Gastroesophageal sphincter (tissue), 4 donors: ENCODE measurements at regions not wholly inside any gene's neighbourhood (a gene's known extent, or its start where the extent isn't known, plus 50 kb on each side); places are given as distances from the start of the nearest gene placed in this dataset.

Experiments used
- ATAC-seq: fragments of 150-250 bp; one replicate; pipeline ENCODE4 v1.9.1; 2016; ENCODE audit warnings: mild to moderate bottlenecking, moderate library complexity
- H3K27ac ChIP-seq, 4 donors: fragments of 200-600 bp; sonication (generic) in 3 of 4; 1 replicate in 3 of 4; 2 replicates in 1 of 4; pipeline ENCODE4 v1.5.1; 2016 to 2019
- H3K27me3 ChIP-seq: fragments of 200-600 bp; sonication (generic); one replicate; pipeline ENCODE4 v1.5.1; 2019
- H3K36me3 ChIP-seq, 2 donors: fragments of 200-600 bp; sonication (generic); one replicate each; pipeline ENCODE4 v1.5.1; 2019; ENCODE audit warnings: control low read depth in 1 of 2
- H3K4me1 ChIP-seq, 3 donors: fragments of 200-600 bp; sonication (generic); 1 replicate in 2 of 3; 2 replicates in 1 of 3; pipeline ENCODE4 v1.5.1; 2016 to 2019; ENCODE audit warnings: control low read depth in 2 of 3
- H3K4me3 ChIP-seq, 2 donors: fragments of 200-600 bp; sonication (generic); one replicate each; pipeline ENCODE4 v1.5.1; 2019; ENCODE audit warnings: mild to moderate bottlenecking in 1 of 2, moderate library complexity in 1 of 2
- H3K9me3 ChIP-seq, 3 donors: fragments of 200-600 bp; sonication (generic); one replicate each; pipeline ENCODE4 v1.5.1; 2017 to 2019; ENCODE audit warnings: control low read depth in 2 of 3
- EP300 ChIP-seq: sonication (generic); formaldehyde crosslinking; IDR thresholded peaks from one replicate; pipeline ENCODE4 v1.6.1; 2017; ENCODE audit warnings: antibody characterized with exemption, mild to moderate bottlenecking
- POLR2A ChIP-seq, 2 donors: fragments of 450-650 bp; IDR thresholded peaks; one replicate each; pipeline ENCODE4 v1.6.1; 2017; ENCODE audit warnings: antibody characterized with exemption in 2 of 2, mild to moderate bottlenecking in 2 of 2, moderate library complexity in 1 of 2
- POLR2AphosphoS5 ChIP-seq: sonication (generic); formaldehyde crosslinking; IDR thresholded peaks from one replicate; pipeline ENCODE4 v1.6.1; 2017; ENCODE audit warnings: antibody characterized with exemption
- WGBS, 2 donors: methylation state at CpG; one replicate each; pipeline ENCODE4 v1.1.5; 2018; ENCODE audit warnings: low coverage in 1 of 2; 5-methylcytosine and 5-hydroxymethylcytosine counted together
- TF ChIP-seq, protein P1 (sequence below), 4 experiments: fragments of 200-600 bp in 2 of 4; fragments of 450-650 bp in 2 of 4; sonication (generic) in 1 of 4; IDR thresholded peaks; one replicate each; pipeline ENCODE4 v1.5.1; 2017 to 2019; ENCODE audit warnings: antibody characterized with exemption in 4 of 4, mild to moderate bottlenecking in 2 of 4, moderate library complexity in 2 of 4

DNA sequence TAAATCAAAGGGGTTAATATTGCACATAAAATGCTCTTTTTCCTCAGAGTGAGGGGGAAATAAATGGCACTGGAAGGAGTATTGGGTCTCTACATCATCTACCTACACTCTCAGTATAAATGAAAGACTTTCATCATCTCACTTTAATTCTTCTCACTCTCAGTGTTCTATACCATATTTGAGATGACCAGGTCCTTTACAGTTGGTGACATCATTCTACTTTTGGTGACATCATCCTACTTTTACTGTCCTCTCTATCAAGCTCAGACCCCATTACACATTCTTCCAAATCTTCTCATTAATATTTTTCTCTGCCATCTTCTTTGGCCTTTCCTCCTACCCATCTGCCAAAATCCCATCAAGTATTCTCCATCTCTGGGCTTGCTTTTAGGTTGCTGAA, 74.6 kb upstream of the TMEM106B start:
- no peaks in the 10 kb centered on the region for H3K4me1 ChIP-seq
- no peak for ATAC-seq
- no peak overlapping the region for H3K4me3 ChIP-seq
- no peak overlapping the region for H3K27ac ChIP-seq
- no peak for TF ChIP-seq POLR2A (IDR thresholded peaks at IDR 0.05)
- TF ChIP-seq, protein P1, sequence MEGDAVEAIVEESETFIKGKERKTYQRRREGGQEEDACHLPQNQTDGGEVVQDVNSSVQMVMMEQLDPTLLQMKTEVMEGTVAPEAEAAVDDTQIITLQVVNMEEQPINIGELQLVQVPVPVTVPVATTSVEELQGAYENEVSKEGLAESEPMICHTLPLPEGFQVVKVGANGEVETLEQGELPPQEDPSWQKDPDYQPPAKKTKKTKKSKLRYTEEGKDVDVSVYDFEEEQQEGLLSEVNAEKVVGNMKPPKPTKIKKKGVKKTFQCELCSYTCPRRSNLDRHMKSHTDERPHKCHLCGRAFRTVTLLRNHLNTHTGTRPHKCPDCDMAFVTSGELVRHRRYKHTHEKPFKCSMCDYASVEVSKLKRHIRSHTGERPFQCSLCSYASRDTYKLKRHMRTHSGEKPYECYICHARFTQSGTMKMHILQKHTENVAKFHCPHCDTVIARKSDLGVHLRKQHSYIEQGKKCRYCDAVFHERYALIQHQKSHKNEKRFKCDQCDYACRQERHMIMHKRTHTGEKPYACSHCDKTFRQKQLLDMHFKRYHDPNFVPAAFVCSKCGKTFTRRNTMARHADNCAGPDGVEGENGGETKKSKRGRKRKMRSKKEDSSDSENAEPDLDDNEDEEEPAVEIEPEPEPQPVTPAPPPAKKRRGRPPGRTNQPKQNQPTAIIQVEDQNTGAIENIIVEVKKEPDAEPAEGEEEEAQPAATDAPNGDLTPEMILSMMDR (IDR thresholded peaks at IDR 0.05), result no peak
- TF ChIP-seq POLR2AphosphoS5, result no peak
- no peak for TF ChIP-seq EP300
- no peaks in the 10 kb centered on the region for H3K27me3 ChIP-seq
- H3K36me3 ChIP-seq, result no peaks in the 10 kb centered on the region
- no peaks in the 10 kb centered on the region for H3K9me3 ChIP-seq

DNA sequence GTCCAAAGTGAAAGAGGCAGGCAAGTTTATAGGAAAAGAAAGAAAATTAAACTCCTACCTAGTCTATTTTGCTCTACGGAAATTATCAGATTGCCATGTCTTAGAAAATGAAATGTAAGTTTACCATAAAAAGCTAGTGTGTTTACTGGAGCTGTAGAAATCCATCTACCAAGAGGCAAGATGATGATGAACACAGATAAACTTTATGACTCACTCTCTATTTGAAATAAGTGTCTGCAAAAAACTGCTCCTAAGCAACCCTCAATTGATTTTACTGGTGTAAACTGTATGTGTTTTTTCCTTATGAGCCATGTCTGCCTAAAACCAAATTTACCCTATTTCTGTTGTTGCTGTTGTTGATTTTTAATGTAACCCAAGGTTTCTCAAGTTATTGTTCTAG, 73.8 kb upstream of the TMEM106B start:
- TF ChIP-seq POLR2A (IDR thresholded peaks at IDR 0.05), result no peak
- TF ChIP-seq, protein P1 (IDR thresholded peaks at IDR 0.05), result no peak
- Histone ChIP-seq H3K4me3 (no peak overlapping the region), H3K9me3 (no peaks in the 10 kb centered on the region), H3K36me3 (no peaks in the 10 kb centered on the region), H3K27ac (no peak overlapping the region), H3K4me1 (no peaks in the 10 kb centered on the region), H3K27me3 (no peaks in the 10 kb centered on the region)
- WGBS, 2 donors, result 25 to 67% methylated on average over 1 of the region's 1 CpG
- no peak for ATAC-seq

DNA sequence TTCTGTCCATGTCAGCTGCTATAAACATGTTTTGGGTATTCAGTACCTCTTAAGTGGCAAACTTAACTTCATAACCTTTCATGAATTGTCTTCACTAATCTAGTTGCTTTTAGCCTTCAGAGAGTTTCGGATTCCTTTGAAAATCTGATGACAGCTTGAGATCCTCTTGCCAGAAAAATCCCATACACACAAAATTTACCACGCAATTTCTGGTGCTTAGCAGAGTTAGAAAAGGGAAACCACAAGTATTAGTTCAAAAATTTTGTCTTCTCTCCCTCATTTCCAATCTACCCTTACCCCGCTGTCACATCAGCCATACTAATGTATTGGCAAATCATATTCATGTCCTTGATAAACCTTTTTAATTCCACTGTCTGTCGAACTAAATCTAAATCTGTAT, 72.7 kb upstream of the TMEM106B start:
- WGBS, 2 donors, result 79 to 87% methylated on average over 4 of the region's 4 CpGs
- no peaks in the 10 kb centered on the region for H3K36me3 ChIP-seq
- TF ChIP-seq, protein P1 (IDR thresholded peaks at IDR 0.05), result no peak
- TF ChIP-seq EP300, result no peak
- TF ChIP-seq POLR2AphosphoS5, result no peak
- TF ChIP-seq POLR2A (IDR thresholded peaks at IDR 0.05), result no peak
- no peaks in the 10 kb centered on the region for H3K27me3 ChIP-seq
- no peak for ATAC-seq
- H3K27ac ChIP-seq, result no peak overlapping the region
- no peak overlapping the region for H3K4me3 ChIP-seq
- H3K4me1 ChIP-seq, result no peaks in the 10 kb centered on the region
- no peaks in the 10 kb centered on the region for H3K9me3 ChIP-seq

DNA sequence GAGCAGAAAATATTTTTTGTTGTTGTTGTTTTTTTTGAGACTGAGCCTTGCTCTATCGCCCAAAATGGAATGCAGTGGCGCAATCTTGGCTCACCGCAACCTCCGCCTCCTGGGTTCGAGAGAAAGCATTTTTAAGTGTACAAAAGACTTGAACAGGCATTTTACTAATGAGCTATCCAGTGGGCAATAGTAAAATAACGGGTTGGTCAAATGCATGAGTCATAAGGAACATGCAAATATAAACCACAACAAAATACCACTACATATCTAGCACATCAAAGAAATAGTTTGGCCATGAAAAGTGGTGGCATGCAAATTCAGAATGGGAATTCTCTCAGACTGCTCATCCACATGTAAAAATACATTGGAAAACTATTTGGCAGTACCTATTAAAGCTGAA, 71.7 kb upstream of the TMEM106B start:
- WGBS, 2 donors, result 85 to 97% methylated on average over 5 of the region's 6 CpGs
- ATAC-seq, result no peak
- H3K4me1 ChIP-seq, result no peaks in the 10 kb centered on the region
- no peaks in the 10 kb centered on the region for H3K27me3 ChIP-seq
- no peaks in the 10 kb centered on the region for H3K36me3 ChIP-seq
- TF ChIP-seq, protein P1 (IDR thresholded peaks at IDR 0.05), result no peak
- TF ChIP-seq POLR2A (IDR thresholded peaks at IDR 0.05), result no peak
- no peak for TF ChIP-seq POLR2AphosphoS5
- no peak for TF ChIP-seq EP300
- no peak overlapping the region for H3K27ac ChIP-seq
- no peak overlapping the region for H3K4me3 ChIP-seq
- H3K9me3 ChIP-seq, result peaks cover 0 to 4% (median 0%) of the 10 kb centered on the region in 3 donors

DNA sequence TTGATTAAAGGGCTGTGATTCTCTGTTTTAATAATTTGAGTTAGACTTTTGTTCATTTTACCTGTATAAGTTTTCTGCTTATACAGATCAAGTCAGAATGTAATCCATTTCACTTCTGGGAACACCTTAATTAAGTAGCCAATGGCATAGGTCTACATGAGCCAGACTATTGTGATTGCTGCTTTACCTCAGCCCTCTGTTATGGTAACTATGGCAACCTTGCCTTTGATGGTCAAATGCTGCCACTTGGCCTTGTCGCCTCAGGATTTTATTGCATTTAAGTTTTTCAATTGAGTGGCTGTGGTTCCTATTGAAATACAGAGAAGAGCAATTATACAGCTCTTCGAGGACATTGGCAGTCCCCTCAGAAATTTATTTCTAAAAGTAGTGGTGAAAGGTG, 64.3 kb upstream of the TMEM106B start:
- Histone ChIP-seq H3K4me1 (no peaks in the 10 kb centered on the region), H3K4me3 (no peak overlapping the region), H3K9me3 (peaks cover 0 to 4% (median 0%) of the 10 kb centered on the region in 3 donors), H3K27me3 (no peaks in the 10 kb centered on the region), H3K27ac (no peak overlapping the region), H3K36me3 (no peaks in the 10 kb centered on the region)
- 33 to 66% methylated on average over 2 of the region's 2 CpGs for WGBS, 2 donors
- TF ChIP-seq POLR2AphosphoS5, result no peak
- no peak for TF ChIP-seq EP300
- no peak for TF ChIP-seq POLR2A (IDR thresholded peaks at IDR 0.05)
- TF ChIP-seq, protein P1 (IDR thresholded peaks at IDR 0.05), result no peak
- no peak for ATAC-seq
